WTC11 (cell line): ENCODE measurements at regions not wholly inside any gene's neighbourhood (a gene's known extent, or its start where the extent isn't known, plus 50 kb on each side); places are given as distances from the start of the nearest gene placed in this dataset.

Experiments
- IRF2 ChIP-seq: sonication (generic); formaldehyde crosslinking; IDR thresholded peaks from 2 replicates; pipeline ENCODE4 v1.8.0; 2022; ENCODE audit warnings: low read depth, missing genetic modification reagents, borderline replicate concordance
- SP1 ChIP-seq: sonication (generic); formaldehyde crosslinking; conservative IDR thresholded peaks from 2 replicates; pipeline ENCODE4 v1.8.1; 2022; ENCODE audit warnings: missing genetic modification reagents
- TEAD4 ChIP-seq: sonication (generic); formaldehyde crosslinking; IDR thresholded peaks from 2 replicates; pipeline ENCODE4 v1.8.0; 2022; ENCODE audit warnings: mild to moderate bottlenecking, missing genetic modification reagents
- ZNF263 ChIP-seq: sonication (generic); formaldehyde crosslinking; IDR thresholded peaks from 2 replicates; pipeline ENCODE4 v1.8.1; 2022; ENCODE audit warnings: low read depth, mild to moderate bottlenecking, moderate library complexity, missing genetic modification reagents
- ZNF317 ChIP-seq: sonication (generic); formaldehyde crosslinking; IDR thresholded peaks from 2 replicates; pipeline ENCODE4 v1.8.1; 2023; ENCODE audit warnings: low read depth, mild to moderate bottlenecking, moderate library complexity, missing genetic modification reagents, borderline replicate concordance
- TF ChIP-seq, protein P1 (sequence below): fragments of 200-600 bp; IDR thresholded peaks from 2 replicates; pipeline ENCODE4 v1.8.0; 2022; ENCODE audit warnings: antibody characterized with exemption
- TF ChIP-seq, protein P2 (sequence below): sonication (generic); formaldehyde crosslinking; IDR thresholded peaks from 2 replicates; pipeline ENCODE4 v1.8.1; 2023; ENCODE audit warnings: mild to moderate bottlenecking, moderate library complexity, missing genetic modification reagents
- TF ChIP-seq, protein P3 (sequence below): sonication (generic); formaldehyde crosslinking; IDR thresholded peaks from 2 replicates; pipeline ENCODE4 v1.8.1; 2023; ENCODE audit warnings: mild to moderate bottlenecking, missing genetic modification reagents

DNA sequence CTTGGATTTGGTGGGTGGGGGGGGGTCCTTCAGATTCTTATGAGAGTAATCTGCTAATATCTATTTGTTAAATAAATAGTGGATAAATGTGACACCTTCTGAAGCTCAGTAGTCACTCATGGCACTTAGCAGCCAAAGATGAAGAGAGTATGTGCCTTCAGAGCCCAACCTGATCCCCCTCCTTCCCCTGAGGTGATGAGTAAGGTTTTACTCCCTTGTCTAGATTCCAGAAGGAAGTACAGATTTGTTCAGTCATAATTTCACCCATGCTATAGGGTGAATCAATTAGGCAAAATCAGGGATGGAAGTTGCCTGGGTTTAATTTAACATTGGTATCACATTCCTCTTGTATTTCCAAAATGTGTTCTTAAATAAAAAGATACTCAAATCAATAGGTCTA lies 340.3 kb upstream of the ATP2B1 start:
- TF ChIP-seq, protein P1, sequence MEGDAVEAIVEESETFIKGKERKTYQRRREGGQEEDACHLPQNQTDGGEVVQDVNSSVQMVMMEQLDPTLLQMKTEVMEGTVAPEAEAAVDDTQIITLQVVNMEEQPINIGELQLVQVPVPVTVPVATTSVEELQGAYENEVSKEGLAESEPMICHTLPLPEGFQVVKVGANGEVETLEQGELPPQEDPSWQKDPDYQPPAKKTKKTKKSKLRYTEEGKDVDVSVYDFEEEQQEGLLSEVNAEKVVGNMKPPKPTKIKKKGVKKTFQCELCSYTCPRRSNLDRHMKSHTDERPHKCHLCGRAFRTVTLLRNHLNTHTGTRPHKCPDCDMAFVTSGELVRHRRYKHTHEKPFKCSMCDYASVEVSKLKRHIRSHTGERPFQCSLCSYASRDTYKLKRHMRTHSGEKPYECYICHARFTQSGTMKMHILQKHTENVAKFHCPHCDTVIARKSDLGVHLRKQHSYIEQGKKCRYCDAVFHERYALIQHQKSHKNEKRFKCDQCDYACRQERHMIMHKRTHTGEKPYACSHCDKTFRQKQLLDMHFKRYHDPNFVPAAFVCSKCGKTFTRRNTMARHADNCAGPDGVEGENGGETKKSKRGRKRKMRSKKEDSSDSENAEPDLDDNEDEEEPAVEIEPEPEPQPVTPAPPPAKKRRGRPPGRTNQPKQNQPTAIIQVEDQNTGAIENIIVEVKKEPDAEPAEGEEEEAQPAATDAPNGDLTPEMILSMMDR, result no peak
- no peak for TF ChIP-seq SP1 (CRISPR knock-in tag)
- TF ChIP-seq, protein P2, sequence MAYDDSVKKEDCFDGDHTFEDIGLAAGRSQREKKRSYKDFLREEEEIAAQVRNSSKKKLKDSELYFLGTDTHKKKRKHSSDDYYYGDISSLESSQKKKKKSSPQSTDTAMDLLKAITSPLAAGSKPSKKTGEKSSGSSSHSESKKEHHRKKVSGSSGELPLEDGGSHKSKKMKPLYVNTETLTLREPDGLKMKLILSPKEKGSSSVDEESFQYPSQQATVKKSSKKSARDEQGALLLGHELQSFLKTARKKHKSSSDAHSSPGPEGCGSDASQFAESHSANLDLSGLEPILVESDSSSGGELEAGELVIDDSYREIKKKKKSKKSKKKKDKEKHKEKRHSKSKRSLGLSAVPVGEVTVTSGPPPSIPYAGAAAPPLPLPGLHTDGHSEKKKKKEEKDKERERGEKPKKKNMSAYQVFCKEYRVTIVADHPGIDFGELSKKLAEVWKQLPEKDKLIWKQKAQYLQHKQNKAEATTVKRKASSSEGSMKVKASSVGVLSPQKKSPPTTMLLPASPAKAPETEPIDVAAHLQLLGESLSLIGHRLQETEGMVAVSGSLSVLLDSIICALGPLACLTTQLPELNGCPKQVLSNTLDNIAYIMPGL (CRISPR knock-in tag), result no peak
- TF ChIP-seq TEAD4 (CRISPR knock-in tag), result no peak
- TF ChIP-seq IRF2 (CRISPR knock-in tag), result no peak
- TF ChIP-seq ZNF263 (CRISPR knock-in tag), result no peak
- TF ChIP-seq ZNF317 (CRISPR knock-in tag), result no peak
- TF ChIP-seq, protein P3, sequence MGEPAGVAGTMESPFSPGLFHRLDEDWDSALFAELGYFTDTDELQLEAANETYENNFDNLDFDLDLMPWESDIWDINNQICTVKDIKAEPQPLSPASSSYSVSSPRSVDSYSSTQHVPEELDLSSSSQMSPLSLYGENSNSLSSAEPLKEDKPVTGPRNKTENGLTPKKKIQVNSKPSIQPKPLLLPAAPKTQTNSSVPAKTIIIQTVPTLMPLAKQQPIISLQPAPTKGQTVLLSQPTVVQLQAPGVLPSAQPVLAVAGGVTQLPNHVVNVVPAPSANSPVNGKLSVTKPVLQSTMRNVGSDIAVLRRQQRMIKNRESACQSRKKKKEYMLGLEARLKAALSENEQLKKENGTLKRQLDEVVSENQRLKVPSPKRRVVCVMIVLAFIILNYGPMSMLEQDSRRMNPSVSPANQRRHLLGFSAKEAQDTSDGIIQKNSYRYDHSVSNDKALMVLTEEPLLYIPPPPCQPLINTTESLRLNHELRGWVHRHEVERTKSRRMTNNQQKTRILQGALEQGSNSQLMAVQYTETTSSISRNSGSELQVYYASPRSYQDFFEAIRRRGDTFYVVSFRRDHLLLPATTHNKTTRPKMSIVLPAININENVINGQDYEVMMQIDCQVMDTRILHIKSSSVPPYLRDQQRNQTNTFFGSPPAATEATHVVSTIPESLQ, result no peak
